HCT116 (cell line): ENCODE measurements at regions not wholly inside any gene's neighbourhood (a gene's known extent, or its start where the extent isn't known, plus 50 kb on each side); places are given as distances from the start of the nearest gene placed in this dataset.
"Not testable (repeated sequence)": the region's sequence is repeated elsewhere in the genome, so short reads cannot be mapped to it uniquely, and the experiment has no call there.

Experiments
- EGR1 ChIP-seq: IDR thresholded peaks from 2 replicates; pipeline ENCODE4 v1.6.1; 2012; ENCODE audit warnings: low read depth
- ELF1 ChIP-seq: IDR thresholded peaks from 2 replicates; pipeline ENCODE4 v1.6.1; 2012; ENCODE audit warnings: low read depth, borderline replicate concordance
- EZH2phosphoT487 ChIP-seq: fragments of 200-600 bp; IDR thresholded peaks from 2 replicates; pipeline ENCODE4 v1.6.1; 2018; ENCODE audit warnings: antibody characterized with exemption, borderline replicate concordance
- MAX ChIP-seq: IDR thresholded peaks from 2 replicates; pipeline ENCODE4 v1.6.1; 2012
- POLR2A ChIP-seq: IDR thresholded peaks from 2 replicates; pipeline ENCODE4 v1.7.0; 2011; ENCODE audit warnings: borderline replicate concordance; ENCODE audit not compliant: insufficient read depth, insufficient read length; ENCODE audit errors: extremely low read depth
- POLR2AphosphoS5 ChIP-seq: IDR thresholded peaks from 2 replicates; pipeline ENCODE4 v1.6.1; 2011; ENCODE audit warnings: mild to moderate bottlenecking, low read depth, low read length, moderate library complexity
- RAD21 ChIP-seq: IDR thresholded peaks from 2 replicates; pipeline ENCODE4 v1.6.1; 2012; ENCODE audit warnings: low read depth, mild to moderate bottlenecking
- SIN3A ChIP-seq: IDR thresholded peaks from 2 replicates; pipeline ENCODE4 v1.6.1; 2012; ENCODE audit warnings: low read depth
- TCF7L2 ChIP-seq: IDR thresholded peaks from 2 replicates; pipeline ENCODE4 v1.7.0; 2011; ENCODE audit warnings: borderline replicate concordance, inconsistent platforms; ENCODE audit not compliant: insufficient read depth, insufficient read length; ENCODE audit errors: extremely low read depth
- ZFX ChIP-seq: fragments of 450-650 bp; IDR thresholded peaks from 2 replicates; pipeline ENCODE4 v1.6.1; 2017
- TF ChIP-seq, protein P1 (sequence below), 3 experiments: fragments of 200-600 bp in 1 of 3; sonication (generic) in 1 of 3; IDR thresholded peaks in 2 of 3; conservative IDR thresholded peaks in 1 of 3; 2 replicates each; pipeline ENCODE4 v1.5.1; 2012 to 2017; ENCODE audit warnings: low read depth in 2 of 3, low read length in 2 of 3, antibody characterized with exemption in 1 of 3, borderline replicate concordance in 1 of 3, control low read depth in 1 of 3, mild to moderate bottlenecking in 1 of 3, mixed read lengths in 1 of 3, mixed run types in 1 of 3, moderate library complexity in 1 of 3; ENCODE audit not compliant: insufficient read depth in 1 of 3
- TF ChIP-seq, protein P2 (sequence below): IDR thresholded peaks from 2 replicates; pipeline ENCODE4 v1.6.1; 2012; ENCODE audit warnings: low read depth
- TF ChIP-seq, protein P3 (sequence below): IDR thresholded peaks from 2 replicates; pipeline ENCODE4 v1.6.1; 2012

GRCh38 chr20:48498939-48499338, 328.9 kb downstream of the PREX1 start:
- TF ChIP-seq POLR2AphosphoS5, EZH2phosphoT487, RAD21, SIN3A, ELF1, ZFX, EGR1, MAX, POLR2A, TCF7L2: not testable (repeated sequence)
- TF ChIP-seq, protein P1, sequence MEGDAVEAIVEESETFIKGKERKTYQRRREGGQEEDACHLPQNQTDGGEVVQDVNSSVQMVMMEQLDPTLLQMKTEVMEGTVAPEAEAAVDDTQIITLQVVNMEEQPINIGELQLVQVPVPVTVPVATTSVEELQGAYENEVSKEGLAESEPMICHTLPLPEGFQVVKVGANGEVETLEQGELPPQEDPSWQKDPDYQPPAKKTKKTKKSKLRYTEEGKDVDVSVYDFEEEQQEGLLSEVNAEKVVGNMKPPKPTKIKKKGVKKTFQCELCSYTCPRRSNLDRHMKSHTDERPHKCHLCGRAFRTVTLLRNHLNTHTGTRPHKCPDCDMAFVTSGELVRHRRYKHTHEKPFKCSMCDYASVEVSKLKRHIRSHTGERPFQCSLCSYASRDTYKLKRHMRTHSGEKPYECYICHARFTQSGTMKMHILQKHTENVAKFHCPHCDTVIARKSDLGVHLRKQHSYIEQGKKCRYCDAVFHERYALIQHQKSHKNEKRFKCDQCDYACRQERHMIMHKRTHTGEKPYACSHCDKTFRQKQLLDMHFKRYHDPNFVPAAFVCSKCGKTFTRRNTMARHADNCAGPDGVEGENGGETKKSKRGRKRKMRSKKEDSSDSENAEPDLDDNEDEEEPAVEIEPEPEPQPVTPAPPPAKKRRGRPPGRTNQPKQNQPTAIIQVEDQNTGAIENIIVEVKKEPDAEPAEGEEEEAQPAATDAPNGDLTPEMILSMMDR (IDR thresholded peaks at IDR 0.05 in 2 of 3, conservative IDR thresholded peaks at IDR 0.05 in 1 of 3; ENCODE audit: borderline replicate concordance in 1 of 3, insufficient read depth in 1 of 3, low read depth in 2 of 3, low read length in 2 of 3): not testable (repeated sequence)
- TF ChIP-seq, protein P2, sequence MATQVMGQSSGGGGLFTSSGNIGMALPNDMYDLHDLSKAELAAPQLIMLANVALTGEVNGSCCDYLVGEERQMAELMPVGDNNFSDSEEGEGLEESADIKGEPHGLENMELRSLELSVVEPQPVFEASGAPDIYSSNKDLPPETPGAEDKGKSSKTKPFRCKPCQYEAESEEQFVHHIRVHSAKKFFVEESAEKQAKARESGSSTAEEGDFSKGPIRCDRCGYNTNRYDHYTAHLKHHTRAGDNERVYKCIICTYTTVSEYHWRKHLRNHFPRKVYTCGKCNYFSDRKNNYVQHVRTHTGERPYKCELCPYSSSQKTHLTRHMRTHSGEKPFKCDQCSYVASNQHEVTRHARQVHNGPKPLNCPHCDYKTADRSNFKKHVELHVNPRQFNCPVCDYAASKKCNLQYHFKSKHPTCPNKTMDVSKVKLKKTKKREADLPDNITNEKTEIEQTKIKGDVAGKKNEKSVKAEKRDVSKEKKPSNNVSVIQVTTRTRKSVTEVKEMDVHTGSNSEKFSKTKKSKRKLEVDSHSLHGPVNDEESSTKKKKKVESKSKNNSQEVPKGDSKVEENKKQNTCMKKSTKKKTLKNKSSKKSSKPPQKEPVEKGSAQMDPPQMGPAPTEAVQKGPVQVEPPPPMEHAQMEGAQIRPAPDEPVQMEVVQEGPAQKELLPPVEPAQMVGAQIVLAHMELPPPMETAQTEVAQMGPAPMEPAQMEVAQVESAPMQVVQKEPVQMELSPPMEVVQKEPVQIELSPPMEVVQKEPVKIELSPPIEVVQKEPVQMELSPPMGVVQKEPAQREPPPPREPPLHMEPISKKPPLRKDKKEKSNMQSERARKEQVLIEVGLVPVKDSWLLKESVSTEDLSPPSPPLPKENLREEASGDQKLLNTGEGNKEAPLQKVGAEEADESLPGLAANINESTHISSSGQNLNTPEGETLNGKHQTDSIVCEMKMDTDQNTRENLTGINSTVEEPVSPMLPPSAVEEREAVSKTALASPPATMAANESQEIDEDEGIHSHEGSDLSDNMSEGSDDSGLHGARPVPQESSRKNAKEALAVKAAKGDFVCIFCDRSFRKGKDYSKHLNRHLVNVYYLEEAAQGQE: not testable (repeated sequence)
- TF ChIP-seq, protein P3, sequence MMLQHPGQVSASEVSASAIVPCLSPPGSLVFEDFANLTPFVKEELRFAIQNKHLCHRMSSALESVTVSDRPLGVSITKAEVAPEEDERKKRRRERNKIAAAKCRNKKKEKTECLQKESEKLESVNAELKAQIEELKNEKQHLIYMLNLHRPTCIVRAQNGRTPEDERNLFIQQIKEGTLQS: not testable (repeated sequence)
